GM19324 (cell line): ENCODE measurements at regions not wholly inside any gene's neighbourhood (a gene's known extent, or its start where the extent isn't known, plus 50 kb on each side); places are given as distances from the start of the nearest gene placed in this dataset.
"Not testable (repeated sequence)": the region's sequence is repeated elsewhere in the genome, so short reads cannot be mapped to it uniquely, and the experiment has no call there.

ENCODE experiments used
- ATAC-seq: cut with Tn5 transposase; IDR thresholded peaks from one replicate; pipeline ENCODE4 v1.9.1; 2021; ENCODE audit warnings: mild to moderate bottlenecking, moderate library complexity; ENCODE audit not compliant: unreplicated experiment, low FRiP score

DNA sequence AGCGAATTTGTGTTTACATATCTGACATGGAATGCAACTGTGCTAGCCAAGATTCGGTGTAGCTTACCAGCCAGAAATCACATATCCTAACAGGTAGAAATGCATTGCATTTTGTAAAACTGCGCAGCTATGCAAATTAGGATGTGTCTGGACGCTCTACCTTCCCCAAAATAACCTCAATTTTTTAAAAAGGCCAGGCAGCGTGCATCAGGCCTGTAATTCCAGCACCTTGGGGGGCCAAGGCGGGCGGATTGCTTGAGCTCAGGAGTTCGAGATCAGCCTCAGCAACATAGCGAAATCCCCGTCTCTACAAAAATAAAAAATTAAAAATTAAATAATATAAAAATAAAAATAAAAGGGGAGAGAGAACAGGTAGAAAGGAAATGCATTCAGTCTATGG, 305.0 kb downstream of the TYW1 start:
- ATAC-seq: no peak

DNA sequence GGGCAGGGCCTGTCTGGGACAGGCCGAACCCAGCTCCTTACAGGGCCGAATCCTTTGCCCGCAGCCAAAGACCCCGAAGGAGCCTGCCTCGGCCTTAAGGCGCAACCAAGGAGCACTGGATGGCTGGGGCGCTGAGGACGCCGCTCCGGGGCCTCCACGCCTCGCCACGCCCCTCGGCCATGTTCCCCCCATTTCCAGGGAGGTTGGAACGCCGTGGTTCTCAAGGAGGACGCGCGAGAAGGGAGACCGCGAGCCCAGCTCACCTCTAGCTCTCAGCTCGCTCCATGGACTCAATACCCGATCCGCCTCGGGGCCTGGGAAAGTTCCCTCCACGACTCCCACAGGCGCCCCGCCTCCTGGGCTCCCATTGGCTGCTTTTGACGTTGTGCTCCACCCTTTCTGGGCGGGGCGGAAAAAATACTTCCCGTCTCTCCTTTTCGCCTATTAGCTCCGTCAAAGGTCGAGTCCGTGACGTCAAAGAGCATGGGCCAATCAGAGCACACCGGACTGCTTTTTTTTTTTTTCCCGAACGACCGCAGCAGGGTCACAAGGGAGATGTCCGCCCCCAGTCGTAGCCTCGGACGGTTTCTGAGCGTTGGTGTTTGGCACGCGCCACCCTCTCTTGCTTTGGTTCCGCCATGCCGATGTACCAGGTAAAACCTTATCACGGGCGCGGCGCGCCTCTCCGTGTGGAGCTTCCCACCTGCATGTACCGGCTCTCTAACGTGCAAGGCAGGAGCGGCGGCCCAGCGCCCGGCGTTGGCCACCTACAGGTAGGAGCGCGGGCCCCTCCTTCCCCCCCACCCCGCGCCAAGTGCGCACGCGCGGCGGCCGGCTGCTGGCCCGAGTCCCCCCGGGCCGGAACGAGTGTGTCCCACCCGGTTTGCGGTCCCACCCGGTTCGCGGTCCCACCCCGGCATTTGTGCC, 305.7 kb downstream of the TYW1 start:
- peak; percentile 92 for ATAC-seq

DNA sequence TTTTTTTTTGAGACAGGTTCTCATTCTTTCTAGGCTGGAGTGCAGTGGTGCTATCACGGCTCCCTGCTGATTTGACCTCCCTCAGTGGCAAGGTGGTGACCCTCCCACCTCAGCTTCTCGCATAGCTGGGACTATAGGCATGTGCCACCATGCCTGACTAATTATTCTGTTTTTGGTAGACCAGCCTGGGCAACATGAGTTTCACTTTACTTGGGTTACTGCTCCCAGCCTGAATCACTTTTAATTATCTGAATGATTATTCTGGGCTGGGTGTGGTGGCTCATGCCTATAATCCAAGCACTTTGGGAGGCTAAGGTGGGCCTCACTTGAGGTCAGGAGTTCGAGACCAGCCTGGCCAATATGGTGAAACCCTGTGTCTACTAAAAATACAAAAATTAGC, 308.2 kb downstream of the TYW1 start:
- not testable (repeated sequence) for ATAC-seq

- no peak for ATAC-seq
These were observed 309.7 kb downstream of the TYW1 start for GRCh38 chr7:67306331-67306730.

DNA sequence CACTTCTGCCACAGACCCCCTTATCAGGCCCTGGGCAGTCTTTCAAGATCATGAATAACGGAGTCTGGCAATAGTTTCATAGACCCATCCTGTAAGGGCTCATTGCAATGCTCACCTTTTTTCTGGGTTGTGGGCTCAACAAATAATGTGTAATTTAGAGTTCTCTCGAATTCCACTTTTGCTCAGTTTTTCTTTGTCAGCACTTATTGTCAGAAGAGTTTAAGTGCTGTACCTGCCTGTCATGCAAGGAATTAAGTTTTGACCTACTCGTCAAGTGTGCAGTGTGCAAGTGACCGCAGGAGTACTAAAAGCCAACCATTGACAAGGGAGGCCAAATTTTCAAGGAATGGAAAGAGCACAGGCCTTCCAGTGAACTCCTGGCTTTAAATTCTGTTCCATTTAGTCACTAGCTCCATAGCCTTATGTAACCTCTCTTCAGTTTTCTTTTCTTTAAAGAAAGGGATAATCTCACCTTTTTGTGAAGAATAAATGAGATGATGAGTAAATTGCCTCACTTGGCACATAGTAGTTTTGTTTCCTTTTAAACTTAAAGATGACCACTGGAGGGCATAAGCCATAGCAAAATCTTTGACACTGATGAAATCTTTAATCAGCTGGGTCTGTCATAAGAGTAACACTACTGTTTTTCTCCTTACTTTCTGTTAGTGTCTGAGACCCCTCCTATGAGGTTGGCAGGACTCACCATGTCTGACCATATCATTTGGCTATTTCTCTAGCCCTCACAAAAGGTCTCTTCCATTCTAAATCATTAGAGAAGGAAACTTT, 313.3 kb downstream of the TYW1 start:
- no peak for ATAC-seq

DNA sequence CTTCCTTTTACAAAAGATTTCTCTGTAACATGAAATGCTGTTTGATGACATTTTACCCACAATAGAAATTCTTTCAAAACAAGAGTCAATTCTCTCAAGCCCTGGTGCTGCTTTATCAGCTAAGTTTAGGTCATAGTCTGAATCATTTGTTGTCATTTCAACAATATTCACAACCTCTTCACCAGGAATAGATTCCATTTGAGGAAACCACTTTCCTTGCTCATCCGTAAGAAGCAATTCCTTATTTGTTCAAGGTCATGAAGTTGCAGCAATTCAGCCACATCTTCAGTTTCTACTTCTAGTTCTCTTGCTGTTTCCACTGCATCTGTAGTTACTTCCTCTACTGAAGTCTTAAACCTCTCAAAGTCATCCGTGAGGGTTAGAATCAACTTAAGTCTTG, 315.3 kb downstream of the TYW1 start:
- ATAC-seq: no peak

GRCh38 chr7:67313213-67313612, 316.6 kb downstream of the TYW1 start:
- no peak for ATAC-seq

DNA sequence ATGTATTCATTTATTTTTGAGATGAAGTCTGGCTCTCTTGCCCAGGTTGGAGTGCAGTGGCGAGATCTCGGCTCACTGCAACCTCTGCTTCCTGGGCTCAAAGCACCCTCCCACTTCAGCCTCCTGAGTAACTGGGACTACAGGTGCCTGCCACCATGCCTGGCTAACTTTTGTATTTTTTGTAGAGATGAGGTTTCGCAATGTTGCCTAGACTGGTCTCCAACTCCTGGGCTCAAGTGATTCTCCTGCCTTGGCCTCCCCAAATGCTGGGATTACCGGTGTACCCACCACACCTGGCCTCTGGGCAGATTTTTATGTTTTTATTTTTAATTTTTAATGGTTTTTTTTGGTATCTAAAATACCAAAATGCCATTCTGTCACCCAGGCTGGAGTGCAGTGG, 320.3 kb downstream of the TYW1 start:
- ATAC-seq: not testable (repeated sequence)

- not testable (repeated sequence) for ATAC-seq
These were observed 331.6 kb downstream of the TYW1 start for GRCh38 chr7:67328257-67328656.

GRCh38 chr7:67335165-67335564, 338.5 kb downstream of the TYW1 start:
- ATAC-seq: not testable (repeated sequence)

DNA sequence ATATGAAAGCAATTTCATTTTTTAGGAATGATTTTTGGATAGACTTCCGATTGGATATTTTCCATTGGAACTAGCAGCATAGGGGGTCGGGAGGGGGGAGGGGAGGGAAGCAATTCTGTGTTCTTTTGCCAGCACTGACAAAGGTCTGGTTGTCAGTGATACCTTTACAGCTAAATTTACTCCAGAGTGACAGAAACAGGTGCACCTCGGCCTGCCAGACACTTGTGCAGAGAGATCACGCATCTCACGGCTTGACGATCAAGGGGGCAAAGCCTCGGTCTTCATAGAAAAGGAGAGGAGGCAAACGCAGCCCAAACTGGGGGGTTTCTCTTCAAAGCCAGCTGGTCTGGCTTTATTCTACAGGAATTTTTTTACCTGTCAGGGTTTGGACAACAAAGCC, 339.0 kb downstream of the TYW1 start:
- ATAC-seq: not testable (repeated sequence)

DNA sequence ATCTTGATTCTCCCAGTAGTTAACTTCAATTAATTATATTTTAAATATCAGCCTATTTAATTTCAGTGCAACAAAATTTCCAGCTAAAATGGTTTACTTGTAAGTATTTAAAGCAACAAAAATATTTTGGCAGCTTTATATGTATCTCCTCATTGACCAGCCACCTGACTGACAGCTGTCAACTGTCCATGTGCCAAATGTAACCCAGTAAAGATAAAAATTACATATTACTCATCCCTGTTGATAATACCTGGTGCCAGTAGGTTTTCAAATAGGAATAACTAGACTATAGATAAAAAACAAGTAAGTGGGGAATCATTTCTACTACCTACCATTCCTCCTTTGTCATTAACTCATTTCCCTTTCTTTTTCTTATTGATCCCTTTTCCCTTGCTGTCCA, 341.9 kb downstream of the TYW1 start:
- ATAC-seq: not testable (repeated sequence)

- ATAC-seq: no peak
These were observed 344.6 kb downstream of the TYW1 start for GRCh38 chr7:67341153-67341768.

DNA sequence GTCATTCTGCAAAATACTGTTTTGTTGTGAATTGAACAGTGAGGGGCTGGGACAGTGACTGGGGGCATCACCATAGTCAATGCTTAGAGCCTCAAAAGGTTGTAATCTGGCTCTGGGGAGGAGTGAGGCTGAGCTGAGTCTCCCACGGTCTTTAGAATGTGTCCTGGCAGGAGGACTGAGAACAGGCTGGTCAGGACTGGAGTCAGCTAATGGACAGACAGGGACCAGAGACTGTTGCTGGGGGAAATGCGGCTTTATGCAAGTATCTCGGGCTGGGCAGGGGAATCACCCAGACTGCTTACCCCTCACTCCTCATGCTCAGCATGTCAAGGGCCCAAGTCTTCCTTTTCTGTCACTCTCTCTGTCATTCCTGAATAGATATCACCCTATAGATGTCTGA, 346.5 kb downstream of the TYW1 start:
- no peak for ATAC-seq

DNA sequence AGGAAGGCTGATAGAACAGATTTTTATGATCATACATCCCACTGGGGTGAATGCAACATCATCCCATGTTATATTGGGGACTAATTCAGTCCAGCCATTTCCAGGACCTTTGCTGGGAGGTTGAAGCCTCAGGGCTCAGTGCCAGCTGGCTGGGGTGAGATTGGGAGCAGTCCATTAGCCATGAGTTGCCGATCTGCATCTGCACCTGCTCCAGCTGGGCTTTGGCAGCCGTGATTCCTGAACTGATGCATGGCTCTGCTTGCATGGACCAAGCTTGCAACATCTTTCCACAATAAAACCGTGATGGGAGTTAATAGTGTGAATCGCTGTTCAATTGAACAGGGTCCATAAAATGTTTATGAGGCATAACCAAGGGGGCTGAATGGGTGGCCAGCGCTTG, 346.9 kb downstream of the TYW1 start:
- no peak for ATAC-seq

DNA sequence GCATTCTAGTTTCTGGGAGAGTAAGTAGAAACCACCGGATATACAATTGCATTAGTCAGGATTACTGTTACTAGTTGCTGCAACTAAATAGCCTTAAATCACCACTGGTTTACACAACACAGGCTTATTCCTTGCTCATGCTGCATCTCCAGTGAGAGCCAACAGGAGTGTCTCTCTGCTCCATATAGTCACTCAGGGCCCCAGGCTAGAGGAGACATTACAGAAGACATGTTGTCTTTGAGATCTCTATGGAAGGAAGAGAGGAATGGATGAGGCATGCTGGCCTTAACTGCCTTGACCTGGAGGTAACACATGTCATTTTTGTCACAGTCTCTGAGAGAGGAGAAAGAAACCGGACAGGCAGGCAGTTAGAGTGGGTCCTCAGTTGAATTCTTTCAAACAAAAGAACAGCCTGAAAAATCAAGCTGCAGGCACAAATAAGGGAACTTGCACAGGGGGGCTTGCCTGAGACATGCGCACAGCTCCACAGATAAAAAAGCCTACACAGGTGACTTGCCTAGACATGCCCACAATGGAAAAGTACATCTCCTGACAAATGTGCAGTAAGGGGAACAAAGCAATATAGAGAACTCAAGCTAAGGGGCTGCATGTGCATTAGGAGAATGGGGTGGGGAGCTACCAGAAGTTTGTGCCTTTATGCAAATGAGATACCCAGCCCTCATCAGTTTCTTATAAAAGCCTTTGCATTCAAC, 348.0 kb downstream of the TYW1 start:
- ATAC-seq: no peak

GRCh38 chr7:67346126-67346525, 349.5 kb downstream of the TYW1 start:
- ATAC-seq: no peak

- no peak for ATAC-seq
These were observed 350.2 kb downstream of the TYW1 start for GRCh38 chr7:67346876-67347275.

GRCh38 chr7:67348171-67348570, 351.5 kb downstream of the TYW1 start:
- ATAC-seq: no peak

- ATAC-seq: not testable (repeated sequence)
These were observed 361.0 kb downstream of the TYW1 start for GRCh38 chr7:67357653-67358052.
